ENCODE measurements at regions not wholly inside any gene's neighbourhood (a gene's known extent, or its start where the extent isn't known, plus 50 kb on each side); places are given as distances from the start of the nearest gene placed in this dataset.

- TF ChIP-seq YY1 (IDR thresholded peaks at IDR 0.05; ENCODE audit: insufficient read depth, insufficient read length) (no peak), ZNF274 (IDR thresholded peaks at IDR 0.05; ENCODE audit: low read depth, low read length) (no peak), SUZ12 (IDR thresholded peaks at IDR 0.05; ENCODE audit: extremely low read depth, insufficient read depth, insufficient read length) (no peak)
Observed at GRCh38 chr12:5251092-5251491, 180.8 kb upstream of the NTF3 start.
